ENCODE measurements at regions not wholly inside any gene's neighbourhood (a gene's known extent, or its start where the extent isn't known, plus 50 kb on each side); places are given as distances from the start of the nearest gene placed in this dataset.

GRCh38 chr2:2730301-2730833 is 399.3 kb upstream of the MYT1L start:
- Mint-ChIP-seq H3K36me3 (ENCODE audit: insufficient read depth, unreplicated experiment) (no peaks in the 10 kb centered on the region), H3K27ac (ENCODE audit: low read depth, unreplicated experiment) (no peak overlapping the region), H3K4me3 (ENCODE audit: unreplicated experiment) (no peak overlapping the region), H3K9me3 (ENCODE audit: unreplicated experiment) (no peaks in the 10 kb centered on the region), H3K27me3 (ENCODE audit: insufficient read depth, unreplicated experiment) (no peaks in the 10 kb centered on the region), H3K4me1 (ENCODE audit: insufficient read depth, unreplicated experiment) (no peaks in the 10 kb centered on the region)
- TF ChIP-seq, protein P1, sequence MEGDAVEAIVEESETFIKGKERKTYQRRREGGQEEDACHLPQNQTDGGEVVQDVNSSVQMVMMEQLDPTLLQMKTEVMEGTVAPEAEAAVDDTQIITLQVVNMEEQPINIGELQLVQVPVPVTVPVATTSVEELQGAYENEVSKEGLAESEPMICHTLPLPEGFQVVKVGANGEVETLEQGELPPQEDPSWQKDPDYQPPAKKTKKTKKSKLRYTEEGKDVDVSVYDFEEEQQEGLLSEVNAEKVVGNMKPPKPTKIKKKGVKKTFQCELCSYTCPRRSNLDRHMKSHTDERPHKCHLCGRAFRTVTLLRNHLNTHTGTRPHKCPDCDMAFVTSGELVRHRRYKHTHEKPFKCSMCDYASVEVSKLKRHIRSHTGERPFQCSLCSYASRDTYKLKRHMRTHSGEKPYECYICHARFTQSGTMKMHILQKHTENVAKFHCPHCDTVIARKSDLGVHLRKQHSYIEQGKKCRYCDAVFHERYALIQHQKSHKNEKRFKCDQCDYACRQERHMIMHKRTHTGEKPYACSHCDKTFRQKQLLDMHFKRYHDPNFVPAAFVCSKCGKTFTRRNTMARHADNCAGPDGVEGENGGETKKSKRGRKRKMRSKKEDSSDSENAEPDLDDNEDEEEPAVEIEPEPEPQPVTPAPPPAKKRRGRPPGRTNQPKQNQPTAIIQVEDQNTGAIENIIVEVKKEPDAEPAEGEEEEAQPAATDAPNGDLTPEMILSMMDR (IDR thresholded peaks at IDR 0.05; ENCODE audit: unreplicated experiment), result no peak
- POLR2A ChIA-PET, result no interaction called here
- intact Hi-C loops (cut with micrococcal nuclease), result no loop called here
- no TSS peak for BruUV-seq (replicated peaks)
- no peak for DNase-seq (ENCODE audit: unreplicated experiment)
- CTCF ChIA-PET, result no interaction called here

- intact Hi-C loops (cut with micrococcal nuclease), result no loop called here
- Mint-ChIP-seq H3K4me3 (ENCODE audit: unreplicated experiment) (no peak overlapping the region), H3K27me3 (ENCODE audit: insufficient read depth, unreplicated experiment) (no peaks in the 10 kb centered on the region), H3K36me3 (ENCODE audit: insufficient read depth, unreplicated experiment) (no peaks in the 10 kb centered on the region), H3K9me3 (ENCODE audit: unreplicated experiment) (no peaks in the 10 kb centered on the region), H3K27ac (ENCODE audit: low read depth, unreplicated experiment) (no peak overlapping the region), H3K4me1 (ENCODE audit: insufficient read depth, unreplicated experiment) (no peaks in the 10 kb centered on the region)
- no peak for DNase-seq (ENCODE audit: unreplicated experiment)
- ChIA-PET POLR2A (no interaction called here), CTCF (interaction anchor here (0.6 kb wide), 1 partner anchor 47 kb away, joined by 7 read pairs; no protein-coding TSS in a partner anchor)
- TF ChIP-seq, protein P1 (IDR thresholded peaks at IDR 0.05; ENCODE audit: unreplicated experiment), result no peak
- no TSS peak for BruUV-seq (replicated peaks)
These were observed 398.2 kb upstream of the MYT1L start for GRCh38 chr2:2729246-2729645.

DNA sequence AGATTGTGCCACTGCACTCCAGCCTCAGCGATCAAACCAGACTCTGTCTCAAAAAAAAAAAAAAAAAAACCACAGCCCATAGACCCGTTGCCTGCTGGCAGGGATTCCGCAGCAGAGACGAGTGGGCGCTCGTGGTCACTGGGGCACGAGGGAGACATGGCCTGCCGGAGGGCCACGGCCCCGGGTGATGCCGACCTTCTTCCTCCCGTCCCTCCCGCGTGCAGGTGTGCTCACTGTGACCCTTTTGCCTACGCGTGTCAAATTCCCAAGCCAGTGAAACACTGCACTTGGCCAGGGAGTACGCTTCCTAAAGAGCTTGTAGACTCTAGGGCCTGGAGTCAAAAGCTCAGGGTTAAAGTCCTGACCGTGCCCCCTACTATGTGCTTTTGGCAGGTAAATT is 397.6 kb upstream of the MYT1L start:
- Mint-ChIP-seq H3K9me3 (ENCODE audit: unreplicated experiment) (no peaks in the 10 kb centered on the region), H3K4me1 (ENCODE audit: insufficient read depth, unreplicated experiment) (no peaks in the 10 kb centered on the region), H3K36me3 (ENCODE audit: insufficient read depth, unreplicated experiment) (no peaks in the 10 kb centered on the region), H3K27me3 (ENCODE audit: insufficient read depth, unreplicated experiment) (no peaks in the 10 kb centered on the region), H3K27ac (ENCODE audit: low read depth, unreplicated experiment) (no peak overlapping the region), H3K4me3 (ENCODE audit: unreplicated experiment) (no peak overlapping the region)
- POLR2A ChIA-PET, result no interaction called here
- intact Hi-C loops (cut with micrococcal nuclease), result no loop called here
- no TSS peak for BruUV-seq (replicated peaks)
- no peak for DNase-seq (ENCODE audit: unreplicated experiment)
- TF ChIP-seq, protein P1 (IDR thresholded peaks at IDR 0.05; ENCODE audit: unreplicated experiment), result no peak
- CTCF ChIA-PET, result no interaction called here

DNA sequence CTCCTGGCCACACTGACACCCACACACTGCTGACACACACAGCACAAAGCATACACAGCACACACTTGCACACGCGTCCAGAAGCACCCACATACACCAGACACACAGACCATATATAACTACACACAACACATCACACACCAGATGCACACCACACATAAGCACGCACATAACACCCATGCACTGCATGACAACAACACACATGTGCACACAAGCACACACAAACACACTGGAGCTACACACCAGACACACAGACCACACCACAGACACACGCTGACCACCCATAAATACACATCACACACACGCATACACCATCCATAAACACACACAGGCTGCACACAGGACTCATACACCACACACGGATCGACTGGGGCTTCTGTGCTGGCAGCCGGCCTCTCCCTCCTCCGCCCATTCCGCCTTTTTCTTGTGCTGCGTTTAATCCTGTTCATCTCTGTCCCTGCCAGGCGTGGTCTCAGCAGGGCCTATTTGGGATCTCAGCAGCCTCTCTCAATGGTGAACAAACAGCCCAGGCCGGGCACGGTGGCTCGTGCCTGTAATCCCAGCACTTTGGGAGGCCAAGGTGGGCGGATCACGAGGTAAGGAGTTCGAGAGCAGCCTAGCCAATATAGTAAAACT is 396.9 kb upstream of the MYT1L start:
- Mint-ChIP-seq H3K4me1 (ENCODE audit: insufficient read depth, unreplicated experiment) (no peaks in the 10 kb centered on the region), H3K27ac (ENCODE audit: low read depth, unreplicated experiment) (no peak overlapping the region), H3K27me3 (ENCODE audit: insufficient read depth, unreplicated experiment) (no peaks in the 10 kb centered on the region), H3K9me3 (ENCODE audit: unreplicated experiment) (no peaks in the 10 kb centered on the region), H3K4me3 (ENCODE audit: unreplicated experiment) (no peak overlapping the region), H3K36me3 (ENCODE audit: insufficient read depth, unreplicated experiment) (no peaks in the 10 kb centered on the region)
- DNase-seq (ENCODE audit: unreplicated experiment), result no peak
- BruUV-seq (replicated peaks), result no TSS peak
- POLR2A ChIA-PET, result no interaction called here
- TF ChIP-seq, protein P1 (IDR thresholded peaks at IDR 0.05; ENCODE audit: unreplicated experiment), result no peak
- CTCF ChIA-PET, result interaction anchor here (0.6 to 0.7 kb wide), 2 partner anchors 316 to 373 kb away, joined by 3 read pairs; no protein-coding TSS in a partner anchor
- intact Hi-C loops (cut with micrococcal nuclease), result no loop called here

Data from MCF 10A (cell line).